ENCODE measurements at regions not wholly inside any gene's neighbourhood (a gene's known extent, or its start where the extent isn't known, plus 50 kb on each side); places are given as distances from the start of the nearest gene placed in this dataset.

DNA sequence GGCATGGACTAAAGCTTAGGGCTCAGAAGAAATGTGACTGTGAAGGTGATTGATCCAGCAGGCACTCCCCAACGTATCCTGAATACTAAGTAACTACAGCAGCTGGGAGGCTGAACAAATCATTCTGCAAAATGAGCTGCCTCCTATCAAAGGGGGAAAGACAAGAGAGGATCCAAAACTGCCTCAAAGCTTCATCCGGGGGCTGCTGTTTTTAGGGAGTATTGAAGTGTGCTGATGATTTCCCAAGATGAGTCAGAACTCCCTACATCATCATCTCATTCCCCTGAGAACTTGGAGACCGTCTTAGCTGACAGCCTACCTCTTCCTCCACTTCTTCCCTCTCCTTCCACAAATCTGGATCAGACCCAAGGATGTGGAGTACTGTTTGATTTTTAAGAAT is 108.4 kb upstream of the GRAMD1B start:
- TF ChIP-seq, protein P1, sequence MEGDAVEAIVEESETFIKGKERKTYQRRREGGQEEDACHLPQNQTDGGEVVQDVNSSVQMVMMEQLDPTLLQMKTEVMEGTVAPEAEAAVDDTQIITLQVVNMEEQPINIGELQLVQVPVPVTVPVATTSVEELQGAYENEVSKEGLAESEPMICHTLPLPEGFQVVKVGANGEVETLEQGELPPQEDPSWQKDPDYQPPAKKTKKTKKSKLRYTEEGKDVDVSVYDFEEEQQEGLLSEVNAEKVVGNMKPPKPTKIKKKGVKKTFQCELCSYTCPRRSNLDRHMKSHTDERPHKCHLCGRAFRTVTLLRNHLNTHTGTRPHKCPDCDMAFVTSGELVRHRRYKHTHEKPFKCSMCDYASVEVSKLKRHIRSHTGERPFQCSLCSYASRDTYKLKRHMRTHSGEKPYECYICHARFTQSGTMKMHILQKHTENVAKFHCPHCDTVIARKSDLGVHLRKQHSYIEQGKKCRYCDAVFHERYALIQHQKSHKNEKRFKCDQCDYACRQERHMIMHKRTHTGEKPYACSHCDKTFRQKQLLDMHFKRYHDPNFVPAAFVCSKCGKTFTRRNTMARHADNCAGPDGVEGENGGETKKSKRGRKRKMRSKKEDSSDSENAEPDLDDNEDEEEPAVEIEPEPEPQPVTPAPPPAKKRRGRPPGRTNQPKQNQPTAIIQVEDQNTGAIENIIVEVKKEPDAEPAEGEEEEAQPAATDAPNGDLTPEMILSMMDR (IDR thresholded peaks at IDR 0.05): no peak
- TF ChIP-seq POLR2A (IDR thresholded peaks at IDR 0.05): no peak

All from thyroid gland (tissue), 4 donors.